MM.1S (cell line): ENCODE measurements at regions not wholly inside any gene's neighbourhood (a gene's known extent, or its start where the extent isn't known, plus 50 kb on each side); places are given as distances from the start of the nearest gene placed in this dataset.

Experiments used
- EZH2 ChIP-seq: fragments of 300-600 bp; sonication (generic); optimal IDR thresholded peaks from 2 replicates; pipeline ENCODE3; 2017; ENCODE audit warnings: low read depth, mild to moderate bottlenecking, antibody characterized with exemption, low read length, mixed read lengths
- TF ChIP-seq, protein P1 (sequence below): fragments of 300-600 bp; sonication (generic); IDR thresholded peaks from 2 replicates; pipeline ENCODE4 v1.5.1; 2016; ENCODE audit warnings: antibody characterized with exemption, low read length, mixed read lengths

- TF ChIP-seq, protein P1, sequence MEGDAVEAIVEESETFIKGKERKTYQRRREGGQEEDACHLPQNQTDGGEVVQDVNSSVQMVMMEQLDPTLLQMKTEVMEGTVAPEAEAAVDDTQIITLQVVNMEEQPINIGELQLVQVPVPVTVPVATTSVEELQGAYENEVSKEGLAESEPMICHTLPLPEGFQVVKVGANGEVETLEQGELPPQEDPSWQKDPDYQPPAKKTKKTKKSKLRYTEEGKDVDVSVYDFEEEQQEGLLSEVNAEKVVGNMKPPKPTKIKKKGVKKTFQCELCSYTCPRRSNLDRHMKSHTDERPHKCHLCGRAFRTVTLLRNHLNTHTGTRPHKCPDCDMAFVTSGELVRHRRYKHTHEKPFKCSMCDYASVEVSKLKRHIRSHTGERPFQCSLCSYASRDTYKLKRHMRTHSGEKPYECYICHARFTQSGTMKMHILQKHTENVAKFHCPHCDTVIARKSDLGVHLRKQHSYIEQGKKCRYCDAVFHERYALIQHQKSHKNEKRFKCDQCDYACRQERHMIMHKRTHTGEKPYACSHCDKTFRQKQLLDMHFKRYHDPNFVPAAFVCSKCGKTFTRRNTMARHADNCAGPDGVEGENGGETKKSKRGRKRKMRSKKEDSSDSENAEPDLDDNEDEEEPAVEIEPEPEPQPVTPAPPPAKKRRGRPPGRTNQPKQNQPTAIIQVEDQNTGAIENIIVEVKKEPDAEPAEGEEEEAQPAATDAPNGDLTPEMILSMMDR: no peak
- TF ChIP-seq EZH2: no peak
These were observed 184.4 kb upstream of the NECTIN3 start for GRCh38 chr3:110887176-110887575.
